Naive thymus-derived CD4-positive, alpha-beta T cell (primary cell): ENCODE measurements at regions not wholly inside any gene's neighbourhood (a gene's known extent, or its start where the extent isn't known, plus 50 kb on each side); places are given as distances from the start of the nearest gene placed in this dataset.

Source experiments
- ATAC-seq: fragments of 150-1000 bp; cut with Tn5 transposase; 2 replicates; pipeline ENCODE4 v1.10.0; 2021; ENCODE audit warnings: mild to moderate bottlenecking, moderate library complexity
- CTCF ChIA-PET: fragments of 350-600 bp; sonication (Branson Sonifier 250); formaldehyde crosslinking; loops from one replicate; lab custom pipeline; 2021; ENCODE audit warnings: antibody characterized with exemption; lab: Charles Lee
- POLR2A ChIA-PET: fragments of 350-600 bp; sonication (Branson Sonifier 250); formaldehyde crosslinking; loops from one replicate; lab custom pipeline; 2021; ENCODE audit warnings: antibody characterized with exemption, inconsistent platforms; lab: Charles Lee
- DNase-seq, 9 donors: peaks; one replicate each; pipeline versions ENCODE4 v3.0.0 to v3.0.0-alpha.2; 2020 to 2022; ENCODE audit warnings: mixed read lengths in 1 of 9
- H3K27ac ChIP-seq: one replicate; pipeline ENCODE4 v1.7.0; 2013; ENCODE audit warnings: mild to moderate bottlenecking, low read depth, low read length, moderate library complexity
- H3K27me3 ChIP-seq, 2 donors: one replicate each; pipeline ENCODE4 v1.7.0; 2013; ENCODE audit warnings: low read length in 2 of 2, mild to moderate bottlenecking in 2 of 2, moderate library complexity in 2 of 2; ENCODE audit not compliant: control insufficient read depth in 2 of 2, insufficient read depth in 2 of 2
- H3K36me3 ChIP-seq, 3 experiments: 1 replicate in 2 of 3; 2 replicates in 1 of 3; pipeline ENCODE4 v1.7.0; 2013; ENCODE audit warnings: low read length in 3 of 3, mild to moderate bottlenecking in 3 of 3, moderate library complexity in 1 of 3; ENCODE audit not compliant: insufficient read depth in 3 of 3, control insufficient read depth in 2 of 3
- H3K4me1 ChIP-seq, 2 donors: one replicate each; pipeline ENCODE4 v1.7.0; 2013; ENCODE audit warnings: low read length in 2 of 2, mild to moderate bottlenecking in 2 of 2, moderate library complexity in 1 of 2; ENCODE audit not compliant: control insufficient read depth in 2 of 2, insufficient read depth in 2 of 2
- H3K4me3 ChIP-seq: 2 replicates; pipeline ENCODE4 v1.7.0; 2013; ENCODE audit warnings: mild to moderate bottlenecking, low read length
- H3K9me3 ChIP-seq, 3 experiments: 1 replicate in 2 of 3; 2 replicates in 1 of 3; pipeline ENCODE4 v1.7.0; 2013; ENCODE audit warnings: low read length in 3 of 3; ENCODE audit not compliant: control insufficient read depth in 2 of 3
- H3K27ac Mint-ChIP-seq, 9 donors: one replicate each; pipeline ENCODE4 v1.8.0; 2020 to 2022; ENCODE audit warnings: mixed read lengths in 9 of 9, mild to moderate bottlenecking in 8 of 9, moderate library complexity in 5 of 9, inconsistent platforms in 2 of 9
- H3K27me3 Mint-ChIP-seq, 5 donors: one replicate each; pipeline ENCODE4 v1.8.0; 2021 to 2022; ENCODE audit warnings: mixed read lengths in 5 of 5, mild to moderate bottlenecking in 1 of 5
- H3K36me3 Mint-ChIP-seq, 5 donors: one replicate each; pipeline ENCODE4 v1.8.0; 2020 to 2022; ENCODE audit warnings: mixed read lengths in 5 of 5, mild to moderate bottlenecking in 3 of 5, inconsistent platforms in 1 of 5
- H3K4me1 Mint-ChIP-seq, 7 donors: one replicate each; pipeline ENCODE4 v1.8.0; 2020 to 2022; ENCODE audit warnings: mixed read lengths in 7 of 7, mild to moderate bottlenecking in 3 of 7, inconsistent platforms in 1 of 7
- H3K4me3 Mint-ChIP-seq, 10 donors: one replicate each; pipeline ENCODE4 v1.8.0; 2020 to 2022; ENCODE audit warnings: mild to moderate bottlenecking in 10 of 10, mixed read lengths in 10 of 10, moderate library complexity in 6 of 10, inconsistent platforms in 2 of 10
- H3K9me3 Mint-ChIP-seq, 11 donors: one replicate each; pipeline ENCODE4 v1.8.0; 2020 to 2022; ENCODE audit warnings: mixed read lengths in 11 of 11, mild to moderate bottlenecking in 4 of 11, inconsistent platforms in 1 of 11, moderate library complexity in 1 of 11
- intact Hi-C, 2 donors: fragments of 100-400 bp; cut with micrococcal nuclease; formaldehyde crosslinking; loops; one replicate each; pipeline ENCODE4 v1.15.1; 2023

GRCh38 chr11:111194860-111195568 is 50.5 kb upstream of the POU2AF2 start:
- Mint-ChIP-seq H3K36me3 (no peaks in the 10 kb centered on the region), H3K9me3 (peaks cover 0 to 5% (median 0%) of the 10 kb centered on the region in 11 donors), H3K4me1 (no peaks in the 10 kb centered on the region), H3K27me3 (peaks cover 0 to 15% (median 9%) of the 10 kb centered on the region in 5 donors), H3K4me3 (no peak overlapping the region), H3K27ac (no peak overlapping the region)
- DNase-seq, result no peak
- no peak overlapping the region for H3K4me3 ChIP-seq
- no peak for ATAC-seq
- CTCF ChIA-PET, result no interaction called here
- POLR2A ChIA-PET, result no interaction called here
- intact Hi-C loops, result no loop called here
- H3K36me3 ChIP-seq, result no peaks in the 10 kb centered on the region
- H3K27ac ChIP-seq, result no peak overlapping the region
- H3K27me3 ChIP-seq, result no peaks in the 10 kb centered on the region
- H3K9me3 ChIP-seq, result no peaks in the 10 kb centered on the region
- no peaks in the 10 kb centered on the region for H3K4me1 ChIP-seq

- no peak overlapping the region for H3K27ac ChIP-seq
- no peaks in the 10 kb centered on the region for H3K36me3 ChIP-seq
- Mint-ChIP-seq H3K36me3 (no peaks in the 10 kb centered on the region), H3K4me3 (no peak overlapping the region), H3K27me3 (peaks cover 0 to 15% (median 7%) of the 10 kb centered on the region in 5 donors), H3K4me1 (no peaks in the 10 kb centered on the region), H3K27ac (no peak overlapping the region), H3K9me3 (peaks cover 0 to 3% (median 0%) of the 10 kb centered on the region in 11 donors)
- no peaks in the 10 kb centered on the region for H3K4me1 ChIP-seq
- H3K27me3 ChIP-seq, result no peaks in the 10 kb centered on the region
- intact Hi-C loops, result no loop called here
- ChIA-PET POLR2A (no interaction called here), CTCF (no interaction called here)
- no peaks in the 10 kb centered on the region for H3K9me3 ChIP-seq
- no peak overlapping the region for H3K4me3 ChIP-seq
- ATAC-seq (no peak), DNase-seq (no peak)
Measured at GRCh38 chr11:111193924-111194490, 51.5 kb upstream of the POU2AF2 start.

GRCh38 chr11:111189466-111189865 is 56.1 kb upstream of the POU2AF2 start:
- Mint-ChIP-seq H3K4me3 (no peak overlapping the region), H3K36me3 (peaks cover 0 to 3% (median 0%) of the 10 kb centered on the region in 5 donors), H3K4me1 (peaks cover 0 to 2% (median 0%) of the 10 kb centered on the region in 7 donors), H3K27me3 (peaks cover 9 to 25% (median 17%) of the 10 kb centered on the region in 5 donors), H3K9me3 (peaks cover 0 to 3% (median 0%) of the 10 kb centered on the region in 11 donors), H3K27ac (no peak overlapping the region)
- POLR2A ChIA-PET, result no interaction called here
- Histone ChIP-seq H3K9me3 (no peaks in the 10 kb centered on the region), H3K4me3 (no peak overlapping the region), H3K27ac (no peak overlapping the region), H3K36me3 (no peaks in the 10 kb centered on the region), H3K27me3 (no peaks in the 10 kb centered on the region), H3K4me1 (no peaks in the 10 kb centered on the region)
- DNase-seq, result no peak
- intact Hi-C loops, result no loop called here
- no peak for ATAC-seq
- CTCF ChIA-PET, result no interaction called here

GRCh38 chr11:111186308-111186915 is 59.1 kb upstream of the POU2AF2 start:
- ATAC-seq (peak; percentile 36), DNase-seq (no peak)
- Histone ChIP-seq H3K27me3 (no peaks in the 10 kb centered on the region), H3K9me3 (no peaks in the 10 kb centered on the region), H3K4me3 (no peak overlapping the region), H3K4me1 (no peaks in the 10 kb centered on the region), H3K27ac (no peak overlapping the region), H3K36me3 (no peaks in the 10 kb centered on the region)
- peaks cover 0 to 2% (median 0%) of the 10 kb centered on the region in 7 donors for H3K4me1 Mint-ChIP-seq
- no peak overlapping the region for H3K27ac Mint-ChIP-seq
- intact Hi-C loops, result no loop called here
- H3K9me3 Mint-ChIP-seq, result peaks cover 0 to 2% (median 0%) of the 10 kb centered on the region in 11 donors
- no peak overlapping the region for H3K4me3 Mint-ChIP-seq
- peaks cover 12 to 25% (median 17%) of the 10 kb centered on the region in 5 donors for H3K27me3 Mint-ChIP-seq
- CTCF ChIA-PET, result no interaction called here
- peaks cover 0 to 3% (median 0%) of the 10 kb centered on the region in 5 donors for H3K36me3 Mint-ChIP-seq
- POLR2A ChIA-PET, result no interaction called here

- Histone ChIP-seq H3K9me3 (no peaks in the 10 kb centered on the region), H3K36me3 (no peaks in the 10 kb centered on the region), H3K27me3 (no peaks in the 10 kb centered on the region), H3K4me3 (no peak overlapping the region), H3K27ac (no peak overlapping the region), H3K4me1 (no peaks in the 10 kb centered on the region)
- intact Hi-C loops, result no loop called here
- Mint-ChIP-seq H3K27me3 (peaks cover 12 to 22% (median 17%) of the 10 kb centered on the region in 5 donors), H3K36me3 (peaks cover 0 to 3% (median 0%) of the 10 kb centered on the region in 5 donors), H3K9me3 (peaks cover 0 to 2% (median 0%) of the 10 kb centered on the region in 11 donors), H3K4me1 (peaks cover 0 to 2% (median 0%) of the 10 kb centered on the region in 7 donors), H3K27ac (no peak overlapping the region), H3K4me3 (no peak overlapping the region)
- DNase-seq, result no peak
- POLR2A ChIA-PET, result no interaction called here
- CTCF ChIA-PET, result no interaction called here
- peak; percentile 20 for ATAC-seq
Measured at GRCh38 chr11:111185266-111185665, 60.3 kb upstream of the POU2AF2 start.

GRCh38 chr11:111183706-111184105 is 61.8 kb upstream of the POU2AF2 start:
- Mint-ChIP-seq H3K9me3 (peaks cover 0 to 3% (median 0%) of the 10 kb centered on the region in 11 donors), H3K27ac (no peak overlapping the region), H3K27me3 (peaks cover 15 to 22% (median 17%) of the 10 kb centered on the region in 5 donors), H3K4me3 (no peak overlapping the region), H3K36me3 (peaks cover 0 to 3% (median 0%) of the 10 kb centered on the region in 5 donors), H3K4me1 (peaks cover 0 to 4% (median 0%) of the 10 kb centered on the region in 7 donors)
- ChIA-PET CTCF (no interaction called here), POLR2A (no interaction called here)
- Histone ChIP-seq H3K36me3 (no peaks in the 10 kb centered on the region), H3K27me3 (no peaks in the 10 kb centered on the region), H3K4me1 (no peaks in the 10 kb centered on the region), H3K27ac (no peak overlapping the region), H3K9me3 (no peaks in the 10 kb centered on the region), H3K4me3 (no peak overlapping the region)
- no peak for ATAC-seq
- DNase-seq, result no peak
- intact Hi-C loops, result no loop called here
